ENCODE measurements at regions not wholly inside any gene's neighbourhood (a gene's known extent, or its start where the extent isn't known, plus 50 kb on each side); places are given as distances from the start of the nearest gene placed in this dataset.

GRCh38 chr17:73785958-73786743, 141.9 kb upstream of the SDK2 start:
- DNase-seq = no peak

GRCh38 chr17:73787076-73788059, 143.1 kb upstream of the SDK2 start:
- no peak for DNase-seq

GRCh38 chr17:73788111-73788510, 143.9 kb upstream of the SDK2 start:
- DNase-seq = no peak

GRCh38 chr17:73791121-73791520, 146.9 kb upstream of the SDK2 start:
- no peak for DNase-seq

GRCh38 chr17:73791631-73792030, 147.4 kb upstream of the SDK2 start:
- no peak for DNase-seq

GRCh38 chr17:73792994-73793393, 148.7 kb upstream of the SDK2 start:
- DNase-seq = no peak

GRCh38 chr17:73794336-73794735, 150.1 kb upstream of the SDK2 start:
- DNase-seq = no peak

GRCh38 chr17:73795730-73796129, 151.5 kb upstream of the SDK2 start:
- DNase-seq = no peak

GRCh38 chr17:73797594-73798110, 153.4 kb upstream of the SDK2 start:
- no peak for DNase-seq

GRCh38 chr17:73798111-73798748, 154.0 kb upstream of the SDK2 start:
- DNase-seq = no peak

- no peak for DNase-seq
Measured at GRCh38 chr17:73799096-73799495, 154.9 kb upstream of the SDK2 start.

- DNase-seq = no peak
Measured at GRCh38 chr17:73799781-73800627, 155.8 kb upstream of the SDK2 start.

GRCh38 chr17:73800893-73801292, 156.6 kb upstream of the SDK2 start:
- no peak for DNase-seq

GRCh38 chr17:73801455-73802100, 157.3 kb upstream of the SDK2 start:
- no peak for DNase-seq

- no peak for DNase-seq
Measured at GRCh38 chr17:73802314-73802713, 158.1 kb upstream of the SDK2 start.

GRCh38 chr17:73802871-73803270, 158.6 kb upstream of the SDK2 start:
- no peak for DNase-seq

- no peak for DNase-seq
Measured at GRCh38 chr17:73803964-73804435, 159.8 kb upstream of the SDK2 start.

GRCh38 chr17:73806768-73807167, 162.5 kb upstream of the SDK2 start:
- DNase-seq = no peak

- no peak for DNase-seq
Measured at GRCh38 chr17:73813201-73813600, 169.0 kb upstream of the SDK2 start.

GRCh38 chr17:73814075-73814474, 169.8 kb upstream of the SDK2 start:
- no peak for DNase-seq

GRCh38 chr17:73815474-73815873, 171.2 kb upstream of the SDK2 start:
- DNase-seq = no peak
